Activated naive CD4-positive, alpha-beta T cell treated with anti-CD3 and anti-CD28 coated beads for 36 hours (primary cell): ENCODE measurements at regions not wholly inside any gene's neighbourhood (a gene's known extent, or its start where the extent isn't known, plus 50 kb on each side); places are given as distances from the start of the nearest gene placed in this dataset.

ENCODE experiments used
- CTCF ChIA-PET: fragments of 350-600 bp; sonication (Branson Sonifier 250); formaldehyde crosslinking; loops from one replicate; lab custom pipeline; 2021; ENCODE audit warnings: antibody characterized with exemption; lab: Charles Lee
- DNase-seq: peaks from one replicate; pipeline ENCODE4 v3.0.0-alpha.2; 2020
- H3K27ac Mint-ChIP-seq: one replicate; pipeline ENCODE4 v1.8.0; 2021; ENCODE audit warnings: mild to moderate bottlenecking, mixed read lengths
- H3K27me3 Mint-ChIP-seq: one replicate; pipeline ENCODE4 v1.8.0; 2021; ENCODE audit warnings: low read depth, mixed read lengths
- H3K36me3 Mint-ChIP-seq: one replicate; pipeline ENCODE4 v1.8.0; 2021; ENCODE audit warnings: low read depth, mixed read lengths
- H3K4me1 Mint-ChIP-seq: one replicate; pipeline ENCODE4 v1.8.0; 2021; ENCODE audit warnings: low read depth, mixed read lengths
- H3K4me3 Mint-ChIP-seq: one replicate; pipeline ENCODE4 v1.8.0; 2021; ENCODE audit warnings: mild to moderate bottlenecking, moderate library complexity, mixed read lengths
- H3K9me3 Mint-ChIP-seq: one replicate; pipeline ENCODE4 v1.8.0; 2021; ENCODE audit warnings: mixed read lengths
- intact Hi-C: fragments of 100-400 bp; cut with micrococcal nuclease; formaldehyde crosslinking; loops from one replicate; pipeline ENCODE4 v1.15.1; 2023

DNA sequence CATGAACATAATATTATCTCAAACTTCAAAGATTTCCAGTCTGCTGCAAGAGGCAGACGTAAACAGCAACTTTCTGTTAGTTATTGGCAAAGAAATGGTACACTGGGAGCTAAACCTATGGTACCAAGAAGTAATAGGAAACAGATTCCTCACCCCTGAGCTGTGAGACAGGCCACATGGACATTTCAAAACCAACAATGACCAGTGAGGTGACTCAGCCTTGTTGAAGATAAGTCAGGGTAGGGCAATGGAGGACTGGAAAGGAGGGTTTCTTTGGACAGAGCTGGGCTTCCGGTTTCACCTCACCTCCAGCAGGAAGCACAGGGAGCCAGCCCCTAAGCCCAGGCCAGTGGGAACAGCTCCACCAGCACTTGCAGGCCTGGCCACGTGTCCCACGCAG, 1320.5 kb downstream of the AACS start:
- no peak overlapping the region for H3K27ac Mint-ChIP-seq
- no peaks in the 10 kb centered on the region for H3K36me3 Mint-ChIP-seq
- intact Hi-C loops, result no loop called here
- no peak overlapping the region for H3K4me3 Mint-ChIP-seq
- no peak for DNase-seq
- H3K4me1 Mint-ChIP-seq, result peaks cover 14% of the 10 kb centered on the region
- CTCF ChIA-PET, result no interaction called here
- no peaks in the 10 kb centered on the region for H3K27me3 Mint-ChIP-seq
- H3K9me3 Mint-ChIP-seq, result peaks cover 17% of the 10 kb centered on the region

DNA sequence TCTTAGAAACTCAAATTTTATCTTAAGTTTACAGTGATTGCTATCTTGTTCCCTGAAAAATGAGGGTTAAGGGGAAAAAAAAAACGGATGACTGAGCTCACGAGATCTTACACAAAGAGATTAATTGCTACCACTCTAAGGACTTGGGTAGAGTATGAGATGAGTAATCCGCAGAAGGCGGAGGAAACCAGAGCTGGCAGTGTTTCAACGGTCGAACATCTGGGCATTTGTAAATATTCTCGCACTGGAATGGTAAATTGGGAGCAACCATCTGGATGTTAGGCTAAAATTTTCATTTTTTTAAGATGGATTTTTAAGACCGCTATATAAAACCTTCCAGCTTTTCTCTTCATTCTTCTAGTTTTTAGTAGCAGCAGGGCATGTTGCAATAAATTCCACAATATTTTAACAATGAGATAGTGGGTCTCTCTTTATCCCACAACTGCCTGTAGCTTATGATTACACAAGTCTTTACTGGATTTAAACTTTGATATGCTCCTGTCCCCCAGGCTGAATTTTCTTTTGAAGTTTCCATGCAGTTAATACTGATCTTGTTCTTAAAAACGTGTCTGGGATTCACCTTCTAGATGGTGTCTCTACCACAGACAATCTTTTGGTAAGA, 1324.1 kb downstream of the AACS start:
- CTCF ChIA-PET, result no interaction called here
- H3K36me3 Mint-ChIP-seq, result no peaks in the 10 kb centered on the region
- H3K4me1 Mint-ChIP-seq, result peaks cover 14% of the 10 kb centered on the region
- DNase-seq, result no peak
- no peaks in the 10 kb centered on the region for H3K27me3 Mint-ChIP-seq
- peaks cover 6% of the 10 kb centered on the region for H3K9me3 Mint-ChIP-seq
- no peak overlapping the region for H3K27ac Mint-ChIP-seq
- no peak overlapping the region for H3K4me3 Mint-ChIP-seq
- intact Hi-C loops, result no loop called here

DNA sequence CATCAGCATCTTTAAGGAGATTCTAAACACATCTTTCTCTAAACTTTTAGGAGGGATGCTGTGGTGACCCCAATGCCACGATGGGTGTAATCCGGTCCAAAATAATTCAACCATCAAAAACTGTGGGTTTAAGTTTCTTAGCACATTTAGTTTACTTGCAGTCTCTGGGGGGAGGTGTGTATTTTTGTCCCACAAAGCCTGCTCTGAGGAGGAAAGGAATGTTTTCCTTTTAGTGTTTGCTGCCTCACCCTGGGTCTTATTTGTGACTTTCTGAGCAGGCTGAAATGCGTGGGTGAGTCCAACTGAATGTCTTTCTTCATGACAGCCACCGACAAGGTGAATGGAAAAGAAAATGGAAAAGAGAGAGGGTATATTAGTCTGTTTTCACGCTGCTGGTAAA, 1324.7 kb downstream of the AACS start:
- H3K4me1 Mint-ChIP-seq, result peaks cover 12% of the 10 kb centered on the region
- no peak for DNase-seq
- CTCF ChIA-PET, result no interaction called here
- no peak overlapping the region for H3K27ac Mint-ChIP-seq
- no peaks in the 10 kb centered on the region for H3K27me3 Mint-ChIP-seq
- H3K9me3 Mint-ChIP-seq, result peaks cover 6% of the 10 kb centered on the region
- H3K4me3 Mint-ChIP-seq, result no peak overlapping the region
- no peaks in the 10 kb centered on the region for H3K36me3 Mint-ChIP-seq
- intact Hi-C loops, result no loop called here

DNA sequence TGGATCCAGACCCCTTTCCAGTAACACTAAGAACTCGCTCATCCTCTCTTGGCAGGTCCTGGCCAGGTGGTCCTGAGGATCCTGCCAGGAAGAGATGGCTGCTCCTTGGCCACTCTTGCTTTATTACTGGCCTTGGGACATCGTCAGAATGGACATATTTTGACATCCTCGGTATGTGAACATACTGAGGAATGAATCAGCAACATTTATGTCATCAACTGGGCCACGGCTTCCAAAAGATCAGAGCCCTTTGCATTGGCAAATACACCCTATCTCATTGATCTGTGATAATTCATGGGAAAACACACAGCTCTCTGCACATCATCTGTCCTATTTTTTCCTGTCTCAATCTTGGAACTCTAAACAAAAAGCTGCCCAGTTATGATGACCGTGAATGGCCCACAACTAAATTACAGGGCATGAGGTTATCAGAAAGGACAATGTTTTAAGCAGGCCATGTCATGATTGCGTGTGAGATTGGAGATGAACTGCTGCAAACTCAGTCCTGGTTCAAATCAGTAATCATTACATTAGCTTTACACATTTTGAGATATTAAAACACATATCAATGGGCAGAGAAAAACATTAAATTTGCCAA, 1325.8 kb downstream of the AACS start:
- CTCF ChIA-PET, result no interaction called here

DNA sequence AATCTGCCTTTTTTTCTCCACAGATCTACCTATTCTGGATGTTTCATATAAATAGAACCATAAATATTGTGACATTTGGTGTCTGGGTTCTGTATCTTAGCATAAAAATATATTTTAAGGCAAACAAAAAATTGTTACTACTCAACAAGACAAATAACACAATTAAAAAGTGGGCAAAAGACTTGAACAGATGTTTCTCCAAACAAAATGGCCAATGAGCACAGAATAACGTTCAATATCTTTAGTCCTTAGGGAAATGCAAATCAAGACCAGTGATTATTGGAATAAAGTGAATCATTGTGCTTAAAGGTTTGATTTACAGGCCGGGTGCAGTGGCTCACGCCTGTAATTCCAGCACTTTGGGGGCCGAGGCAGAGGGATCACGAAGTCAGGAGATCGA, 1331.3 kb downstream of the AACS start:
- no peaks in the 10 kb centered on the region for H3K27me3 Mint-ChIP-seq
- DNase-seq, result no peak
- H3K4me1 Mint-ChIP-seq, result peaks cover 11% of the 10 kb centered on the region
- H3K36me3 Mint-ChIP-seq, result no peaks in the 10 kb centered on the region
- intact Hi-C loops, result loop anchor here (2.0 kb wide), 1 partner anchor 192 kb away; no protein-coding TSS in a partner anchor
- H3K27ac Mint-ChIP-seq, result no peak overlapping the region
- no peak overlapping the region for H3K4me3 Mint-ChIP-seq
- CTCF ChIA-PET, result no interaction called here
- H3K9me3 Mint-ChIP-seq, result peaks cover 7% of the 10 kb centered on the region

More for the DNA sequence above, 1325.8 kb downstream of the AACS start:
- no peak for DNase-seq
- Mint-ChIP-seq H3K4me3 (no peak overlapping the region), H3K9me3 (peaks cover 6% of the 10 kb centered on the region), H3K27ac (no peak overlapping the region), H3K4me1 (peaks cover 9% of the 10 kb centered on the region), H3K36me3 (no peaks in the 10 kb centered on the region), H3K27me3 (no peaks in the 10 kb centered on the region)
- intact Hi-C loops, result no loop called here

DNA sequence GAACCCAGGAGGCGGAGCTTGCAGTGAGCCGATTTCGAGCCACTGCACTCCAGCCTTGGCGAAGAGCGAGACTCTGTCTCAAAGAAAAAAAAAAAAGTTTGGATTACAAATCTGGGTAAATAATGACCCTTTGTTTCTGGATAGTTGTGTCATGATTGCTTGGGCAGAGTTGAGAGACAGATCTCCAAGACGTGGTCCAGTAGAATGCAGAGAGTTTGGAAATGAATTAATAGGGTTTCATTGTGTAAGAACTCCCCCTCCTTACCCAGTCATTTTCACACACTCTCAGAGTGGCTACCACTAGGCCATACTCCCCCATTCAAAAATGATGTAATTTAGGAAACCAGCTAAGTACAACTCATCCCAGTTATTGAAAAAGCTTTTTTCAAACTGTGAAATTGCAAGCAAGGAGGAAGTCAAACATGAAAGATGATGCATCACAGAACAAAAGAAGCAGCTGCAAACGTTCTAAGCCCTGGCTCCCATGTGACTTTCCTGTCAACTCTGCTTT, 1331.9 kb downstream of the AACS start:
- Mint-ChIP-seq H3K4me1 (peaks cover 11% of the 10 kb centered on the region), H3K27ac (no peak overlapping the region), H3K4me3 (no peak overlapping the region), H3K9me3 (peaks cover 7% of the 10 kb centered on the region), H3K27me3 (no peaks in the 10 kb centered on the region), H3K36me3 (no peaks in the 10 kb centered on the region)
- DNase-seq, result peak; percentile 22
- CTCF ChIA-PET, result no interaction called here
- intact Hi-C loops, result loop anchor here (1.0 to 2.0 kb wide), 4 partner anchors 35 to 375 kb away; no protein-coding TSS in a partner anchor

DNA sequence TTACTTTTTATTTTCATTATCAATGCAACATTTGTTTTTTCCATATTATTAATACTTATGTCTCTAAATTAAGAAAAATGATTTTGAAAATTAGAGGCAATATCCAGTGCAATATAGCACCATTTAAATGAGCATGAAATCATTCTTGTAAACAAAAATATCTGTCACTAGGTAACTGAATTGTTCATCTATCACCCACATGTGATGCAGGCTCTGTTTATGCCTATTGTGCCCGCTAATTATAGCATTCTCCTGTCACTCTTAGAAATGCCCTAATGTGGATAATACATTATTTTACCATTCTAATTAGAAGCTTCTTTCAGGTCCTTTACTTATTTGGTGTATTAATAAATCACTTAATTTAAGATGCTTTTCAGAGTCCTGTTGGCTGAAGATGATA, 1332.4 kb downstream of the AACS start:
- CTCF ChIA-PET, result no interaction called here
- Mint-ChIP-seq H3K9me3 (peaks cover 7% of the 10 kb centered on the region), H3K27me3 (no peaks in the 10 kb centered on the region), H3K27ac (no peak overlapping the region), H3K36me3 (no peaks in the 10 kb centered on the region), H3K4me3 (no peak overlapping the region), H3K4me1 (peaks cover 11% of the 10 kb centered on the region)
- intact Hi-C loops, result loop anchor here (1.0 to 2.0 kb wide), 4 partner anchors 35 to 375 kb away; no protein-coding TSS in a partner anchor
- DNase-seq, result no peak

DNA sequence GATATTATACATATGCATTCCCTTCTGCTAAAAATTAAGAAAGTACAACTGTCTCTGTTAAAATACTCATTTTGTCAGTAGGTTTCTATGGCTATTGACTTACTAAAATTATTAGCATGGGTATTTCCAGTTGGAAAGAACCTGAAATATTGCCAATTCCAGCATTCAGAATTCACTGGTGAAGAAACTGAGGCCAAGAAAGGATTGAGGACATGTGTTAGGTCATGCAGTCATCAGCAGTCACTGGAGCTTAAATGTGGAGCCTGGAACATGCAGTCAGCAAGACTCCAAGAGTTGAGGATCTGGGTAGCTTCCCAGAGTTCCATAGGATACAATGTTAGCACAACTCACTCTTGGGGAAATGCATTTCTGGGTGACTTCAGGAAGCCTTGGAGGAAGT, 1335.6 kb downstream of the AACS start:
- Mint-ChIP-seq H3K36me3 (no peaks in the 10 kb centered on the region), H3K27me3 (no peaks in the 10 kb centered on the region), H3K9me3 (peaks cover 7% of the 10 kb centered on the region), H3K4me1 (peaks cover 5% of the 10 kb centered on the region), H3K27ac (no peak overlapping the region), H3K4me3 (no peak overlapping the region)
- DNase-seq, result no peak
- CTCF ChIA-PET, result no interaction called here
- intact Hi-C loops, result no loop called here

DNA sequence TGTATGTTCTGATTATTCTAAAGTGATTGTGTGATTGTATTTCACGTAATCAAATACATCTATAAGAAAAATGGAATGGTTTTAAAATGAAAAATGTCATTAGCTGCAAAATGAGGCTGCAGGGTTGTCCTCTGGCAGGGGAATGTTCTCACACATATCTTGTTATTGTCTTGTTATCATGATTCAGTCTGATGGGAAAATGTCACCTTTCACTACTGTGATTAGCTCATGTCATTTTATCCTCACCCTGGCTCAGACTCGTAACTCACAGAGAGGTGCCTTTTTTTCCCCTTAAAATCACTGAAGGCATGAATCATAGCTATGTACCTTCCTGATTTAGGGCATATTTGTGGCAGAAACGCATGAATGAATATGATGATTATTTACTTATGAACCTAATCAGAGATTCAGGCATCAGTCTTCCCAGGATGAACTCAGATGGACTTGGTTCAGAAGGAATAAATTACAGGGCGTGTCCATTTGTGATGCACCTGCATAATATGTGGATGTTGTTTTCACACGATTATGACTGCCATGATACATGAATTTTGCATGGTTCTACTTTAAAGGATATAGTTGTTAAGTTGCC, 1339.2 kb downstream of the AACS start:
- no peak overlapping the region for H3K4me3 Mint-ChIP-seq
- H3K4me1 Mint-ChIP-seq, result peaks cover 2% of the 10 kb centered on the region
- CTCF ChIA-PET, result interaction anchor here (0.6 kb wide), 1 partner anchor 1217 kb away, joined by 4 read pairs; no protein-coding TSS in a partner anchor
- peaks cover 5% of the 10 kb centered on the region for H3K9me3 Mint-ChIP-seq
- no peak overlapping the region for H3K27ac Mint-ChIP-seq
- no peaks in the 10 kb centered on the region for H3K36me3 Mint-ChIP-seq
- H3K27me3 Mint-ChIP-seq, result no peaks in the 10 kb centered on the region
- intact Hi-C loops, result no loop called here
- no peak for DNase-seq

DNA sequence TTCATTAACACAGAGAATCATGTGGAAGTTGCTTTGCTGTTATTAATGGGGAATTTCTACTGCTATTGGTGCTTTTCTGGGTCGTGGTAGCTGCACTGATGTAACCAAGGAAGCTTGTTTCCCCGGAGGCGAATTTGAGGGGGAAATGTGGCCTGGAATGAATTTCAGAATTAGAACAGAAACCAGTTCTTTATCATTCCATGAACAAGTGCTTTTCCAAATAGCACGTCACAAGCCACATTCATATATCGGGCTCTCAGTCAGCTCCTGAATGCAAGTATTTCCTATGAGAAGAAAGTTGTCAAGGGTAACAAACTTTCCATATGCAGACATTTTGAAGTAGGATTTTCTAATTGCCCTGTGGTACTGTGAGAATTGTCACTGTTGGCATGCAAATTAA, 1353.2 kb downstream of the AACS start:
- CTCF ChIA-PET, result no interaction called here
- H3K4me3 Mint-ChIP-seq, result no peak overlapping the region
- H3K27ac Mint-ChIP-seq, result no peak overlapping the region
- intact Hi-C loops, result no loop called here
- no peaks in the 10 kb centered on the region for H3K36me3 Mint-ChIP-seq
- H3K9me3 Mint-ChIP-seq, result peaks cover 2% of the 10 kb centered on the region
- no peaks in the 10 kb centered on the region for H3K4me1 Mint-ChIP-seq
- DNase-seq, result no peak
- no peaks in the 10 kb centered on the region for H3K27me3 Mint-ChIP-seq

DNA sequence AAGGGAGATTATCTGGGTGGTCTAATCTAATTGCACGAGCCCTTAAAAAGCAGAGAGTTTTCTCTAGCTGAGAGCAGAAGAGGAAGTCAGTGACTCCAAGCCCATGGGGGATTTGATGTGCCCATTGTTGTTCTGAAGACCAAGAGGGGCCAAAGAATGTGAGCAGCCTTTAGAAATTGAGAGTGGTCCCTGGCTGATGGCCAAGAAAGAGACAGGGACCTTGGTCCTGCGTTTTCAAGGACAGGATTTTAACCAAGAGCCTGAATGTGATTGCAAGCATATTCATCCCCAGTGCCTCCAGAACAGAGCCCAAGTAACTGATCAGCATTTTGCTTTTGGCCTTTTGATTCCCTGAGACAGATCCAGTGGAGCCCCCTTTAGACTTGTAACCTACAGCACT, 1353.9 kb downstream of the AACS start:
- Mint-ChIP-seq H3K4me1 (no peaks in the 10 kb centered on the region), H3K36me3 (no peaks in the 10 kb centered on the region), H3K27ac (no peak overlapping the region), H3K4me3 (no peak overlapping the region), H3K27me3 (no peaks in the 10 kb centered on the region), H3K9me3 (peaks cover 2% of the 10 kb centered on the region)
- intact Hi-C loops, result no loop called here
- CTCF ChIA-PET, result interaction anchor here (0.5 kb wide), 1 partner anchor 437 kb away, joined by 3 read pairs; no protein-coding TSS in a partner anchor
- no peak for DNase-seq

DNA sequence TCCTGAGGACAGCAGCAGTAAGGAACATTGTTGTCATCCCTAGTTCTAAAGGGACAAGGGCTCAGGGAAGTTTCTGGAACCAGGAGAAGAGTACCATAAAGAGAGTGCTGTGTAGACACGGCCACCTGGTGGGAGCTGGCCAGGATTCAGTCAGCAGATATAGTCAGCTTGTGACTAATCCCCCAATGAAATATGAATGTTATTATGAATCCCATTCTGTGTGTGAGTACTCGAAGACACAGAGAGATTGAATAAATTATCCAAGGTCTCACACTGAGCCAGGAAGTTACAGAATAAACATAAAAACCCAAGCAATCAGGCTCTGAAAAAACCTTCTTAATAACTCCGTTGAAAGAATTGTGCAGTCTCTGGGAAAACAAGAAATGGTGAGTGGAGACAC, 1359.5 kb downstream of the AACS start:
- Mint-ChIP-seq H3K4me1 (no peaks in the 10 kb centered on the region), H3K4me3 (no peak overlapping the region), H3K9me3 (peaks cover 7% of the 10 kb centered on the region), H3K27me3 (no peaks in the 10 kb centered on the region), H3K27ac (no peak overlapping the region), H3K36me3 (no peaks in the 10 kb centered on the region)
- CTCF ChIA-PET, result no interaction called here
- no peak for DNase-seq
- intact Hi-C loops, result no loop called here

DNA sequence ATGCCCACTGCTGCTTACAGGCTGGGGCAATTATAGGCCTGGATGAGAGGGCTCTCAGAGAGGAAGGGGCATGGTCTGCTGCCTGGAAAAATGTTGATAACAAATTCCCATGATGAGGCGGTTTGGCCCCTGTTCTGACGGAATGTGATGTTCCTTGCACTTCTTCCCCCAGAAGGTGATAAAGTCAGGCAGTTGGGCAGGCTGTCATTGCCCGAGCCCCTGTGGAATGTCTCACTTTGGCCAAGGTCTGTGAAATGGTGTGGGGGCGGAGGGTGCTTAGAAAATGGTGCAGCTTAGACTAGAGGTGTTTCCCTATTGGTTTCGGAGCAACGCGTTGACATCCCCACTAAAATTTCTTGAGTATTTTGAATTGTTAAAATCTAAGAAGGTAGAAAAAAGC, 1360.0 kb downstream of the AACS start:
- H3K4me1 Mint-ChIP-seq, result no peaks in the 10 kb centered on the region
- no peaks in the 10 kb centered on the region for H3K36me3 Mint-ChIP-seq
- DNase-seq, result no peak
- intact Hi-C loops, result no loop called here
- H3K27me3 Mint-ChIP-seq, result no peaks in the 10 kb centered on the region
- CTCF ChIA-PET, result no interaction called here
- no peak overlapping the region for H3K4me3 Mint-ChIP-seq
- peaks cover 8% of the 10 kb centered on the region for H3K9me3 Mint-ChIP-seq
- no peak overlapping the region for H3K27ac Mint-ChIP-seq
